ENCODE measurements at regions not wholly inside any gene's neighbourhood (a gene's known extent, or its start where the extent isn't known, plus 50 kb on each side); places are given as distances from the start of the nearest gene placed in this dataset.

DNA sequence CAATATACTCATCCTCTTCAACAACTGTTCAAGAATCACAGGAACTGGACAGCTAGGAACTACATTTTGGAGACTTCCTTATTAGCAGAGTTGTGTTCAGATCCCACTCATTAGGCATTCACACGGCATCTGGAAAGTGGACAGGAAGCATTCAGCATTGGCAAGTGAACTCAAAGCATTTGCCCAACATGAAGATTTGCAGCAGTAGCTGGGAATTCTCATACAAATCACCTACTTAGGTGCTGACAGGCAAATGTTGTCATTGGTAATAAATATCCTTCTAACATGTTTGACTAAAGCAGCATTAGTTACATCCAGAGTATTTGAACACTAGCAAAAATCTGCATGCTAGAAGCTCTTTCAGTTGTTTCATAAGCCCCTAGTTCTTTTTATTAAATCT is 350.8 kb downstream of the PTH2R start:
- TF ChIP-seq CTCF (conservative IDR thresholded peaks at IDR 0.05) (no peak), ZFX (IDR thresholded peaks at IDR 0.05) (no peak)
